NT2/D1 (cell line): ENCODE measurements at regions not wholly inside any gene's neighbourhood (a gene's known extent, or its start where the extent isn't known, plus 50 kb on each side); places are given as distances from the start of the nearest gene placed in this dataset.

Source experiments
- DNase-seq: peaks from one replicate; pipeline ENCODE4 v3.0.0-alpha.2; 2011; ENCODE audit warnings: low read depth, low spot score
- H3K27me3 ChIP-seq: 2 replicates; pipeline ENCODE4 v1.6.0; 2011; ENCODE audit warnings: mild to moderate bottlenecking; ENCODE audit not compliant: insufficient read length, insufficient read depth
- H3K36me3 ChIP-seq: 2 replicates; pipeline ENCODE4 v1.6.1; 2011; ENCODE audit warnings: mild to moderate bottlenecking, low read length, mixed read lengths; ENCODE audit not compliant: insufficient read depth, insufficient read length
- H3K4me1 ChIP-seq: 2 replicates; pipeline ENCODE4 v1.5.1; 2011; ENCODE audit not compliant: insufficient read depth, insufficient read length
- H3K4me3 ChIP-seq: 2 replicates; pipeline ENCODE4 v1.5.1; 2011; ENCODE audit warnings: low read depth; ENCODE audit not compliant: insufficient read length
- H3K9ac ChIP-seq: 2 replicates; pipeline ENCODE4 v1.6.0; 2011; ENCODE audit warnings: low read depth; ENCODE audit not compliant: insufficient read length
- H3K9me3 ChIP-seq: 2 replicates; pipeline ENCODE4 v1.5.1; 2011; ENCODE audit warnings: mild to moderate bottlenecking, low read length; ENCODE audit not compliant: insufficient read depth
- SUZ12 ChIP-seq: IDR thresholded peaks from 2 replicates; pipeline ENCODE4 v1.6.1; 2011; ENCODE audit not compliant: insufficient read length, insufficient read depth; ENCODE audit errors: extremely low read depth
- YY1 ChIP-seq: IDR thresholded peaks from 2 replicates; pipeline ENCODE4 v1.6.1; 2011; ENCODE audit not compliant: insufficient read length, insufficient read depth
- ZNF274 ChIP-seq: IDR thresholded peaks from 2 replicates; pipeline ENCODE4 v1.6.1; 2011; ENCODE audit warnings: mild to moderate bottlenecking, low read depth, low read length

DNA sequence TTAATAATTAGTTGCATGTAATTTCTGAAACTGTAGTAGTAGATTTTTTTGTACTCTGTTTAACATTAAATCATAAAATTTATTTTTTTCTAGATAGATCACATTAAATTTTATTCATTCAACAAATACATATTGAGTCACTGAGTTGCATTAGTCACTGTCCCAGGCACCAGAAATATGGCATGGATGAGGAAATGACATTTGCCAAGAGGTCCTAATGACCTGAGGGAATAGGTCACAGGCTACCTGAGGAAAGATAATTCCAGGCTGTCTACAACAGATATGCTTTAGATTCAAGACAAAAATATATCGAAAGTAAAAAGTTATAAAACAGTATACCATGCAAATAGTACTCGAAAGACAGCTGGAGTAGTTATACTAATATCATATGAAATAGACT lies 852.4 kb upstream of the ACVR2A start:
- Histone ChIP-seq H3K9ac (no peak overlapping the region), H3K4me1 (no peaks in the 10 kb centered on the region)
- DNase-seq, result no peak

DNA sequence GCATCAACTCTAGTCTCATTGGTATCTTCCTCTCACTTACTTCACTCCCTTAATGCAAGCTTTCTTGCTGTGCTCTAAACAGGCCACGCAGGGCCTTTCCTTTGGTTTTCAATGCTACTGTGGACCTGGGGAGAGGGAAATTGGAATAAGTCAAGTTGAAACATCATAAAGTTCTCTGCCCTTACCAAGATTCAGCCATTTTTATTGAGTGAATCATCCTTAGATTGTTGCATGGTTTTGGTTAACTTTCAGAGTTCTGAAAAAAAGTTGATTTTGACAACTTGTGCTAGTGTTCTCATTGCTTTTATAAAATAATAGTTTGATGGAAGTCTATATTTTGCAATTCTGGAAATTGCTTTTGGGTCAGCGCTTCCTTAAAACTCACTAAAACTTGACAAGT lies 852.8 kb upstream of the ACVR2A start:
- Histone ChIP-seq H3K4me3 (no peak overlapping the region), H3K4me1 (no peaks in the 10 kb centered on the region), H3K36me3 (no peaks in the 10 kb centered on the region), H3K9me3 (no peaks in the 10 kb centered on the region), H3K27me3 (no peaks in the 10 kb centered on the region), H3K9ac (no peak overlapping the region)
- TF ChIP-seq SUZ12 (no peak), YY1 (no peak), ZNF274 (no peak)
- no peak for DNase-seq

More for the DNA sequence above, 852.4 kb upstream of the ACVR2A start:
- TF ChIP-seq ZNF274 (no peak), SUZ12 (no peak), YY1 (no peak)
- Histone ChIP-seq H3K27me3 (no peaks in the 10 kb centered on the region), H3K9me3 (no peaks in the 10 kb centered on the region), H3K36me3 (no peaks in the 10 kb centered on the region), H3K4me3 (no peak overlapping the region)

DNA sequence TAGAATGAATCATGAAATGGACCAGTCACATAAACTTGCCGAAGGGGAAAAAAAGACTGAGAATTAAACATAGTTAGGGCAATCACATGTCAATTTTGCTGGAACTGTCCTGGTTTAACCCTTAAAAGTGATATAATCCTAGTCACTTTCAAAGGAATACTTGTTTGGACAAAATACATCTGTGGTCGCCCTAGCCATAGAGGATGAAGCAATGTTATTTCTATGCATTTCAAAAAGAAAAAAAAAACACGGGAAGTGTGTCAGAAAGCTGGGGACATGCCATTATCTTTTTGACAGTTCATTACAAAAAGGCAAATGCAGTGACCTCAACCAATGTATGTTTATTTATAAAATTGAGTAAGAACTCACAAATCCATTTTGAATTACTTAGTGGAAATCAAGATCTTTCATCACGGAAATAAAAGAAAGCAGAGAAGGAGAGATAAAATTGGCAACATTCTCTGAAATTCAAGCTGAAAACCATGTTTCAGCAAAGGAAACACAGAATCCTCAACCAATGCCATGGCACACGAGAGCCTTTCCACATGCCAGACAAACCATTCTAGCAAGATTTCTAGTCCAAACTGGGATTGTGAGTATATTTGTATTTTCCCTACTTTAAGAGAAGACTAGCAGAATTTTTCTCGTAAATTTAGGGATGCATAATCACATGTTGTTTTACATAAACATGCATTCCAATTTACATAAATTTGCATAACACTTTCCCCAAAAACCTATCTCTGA lies 854.3 kb upstream of the ACVR2A start:
- no peak for TF ChIP-seq YY1
- no peak for TF ChIP-seq ZNF274
- TF ChIP-seq SUZ12, result no peak
- H3K9ac ChIP-seq, result no peak overlapping the region
- H3K27me3 ChIP-seq, result no peaks in the 10 kb centered on the region
- no peaks in the 10 kb centered on the region for H3K4me1 ChIP-seq
- H3K4me3 ChIP-seq, result no peak overlapping the region
- H3K9me3 ChIP-seq, result no peaks in the 10 kb centered on the region
- DNase-seq, result no peak
- no peaks in the 10 kb centered on the region for H3K36me3 ChIP-seq

DNA sequence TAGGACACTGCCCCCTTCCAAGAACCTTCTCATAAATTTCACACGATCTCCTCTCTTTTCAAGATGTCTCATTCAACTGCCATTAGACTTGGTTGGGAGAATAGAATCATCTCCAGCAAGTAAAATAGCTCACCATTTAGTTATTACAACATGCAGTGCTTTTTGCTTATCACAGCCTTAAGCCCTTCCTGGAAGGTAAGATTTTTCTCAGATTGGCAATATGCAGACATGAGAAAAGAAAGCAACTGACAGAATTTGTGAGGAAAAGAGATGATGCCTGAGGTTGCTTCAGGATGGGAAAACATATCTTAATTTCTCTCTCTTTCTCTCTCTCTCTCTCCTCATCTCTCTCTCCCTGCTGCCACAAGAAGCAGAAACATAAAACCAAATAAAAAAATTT lies 855.1 kb upstream of the ACVR2A start:
- no peak for DNase-seq
- Histone ChIP-seq H3K36me3 (no peaks in the 10 kb centered on the region), H3K9me3 (no peaks in the 10 kb centered on the region), H3K4me1 (no peaks in the 10 kb centered on the region), H3K4me3 (no peak overlapping the region), H3K27me3 (no peaks in the 10 kb centered on the region), H3K9ac (no peak overlapping the region)
- TF ChIP-seq ZNF274, result no peak

DNA sequence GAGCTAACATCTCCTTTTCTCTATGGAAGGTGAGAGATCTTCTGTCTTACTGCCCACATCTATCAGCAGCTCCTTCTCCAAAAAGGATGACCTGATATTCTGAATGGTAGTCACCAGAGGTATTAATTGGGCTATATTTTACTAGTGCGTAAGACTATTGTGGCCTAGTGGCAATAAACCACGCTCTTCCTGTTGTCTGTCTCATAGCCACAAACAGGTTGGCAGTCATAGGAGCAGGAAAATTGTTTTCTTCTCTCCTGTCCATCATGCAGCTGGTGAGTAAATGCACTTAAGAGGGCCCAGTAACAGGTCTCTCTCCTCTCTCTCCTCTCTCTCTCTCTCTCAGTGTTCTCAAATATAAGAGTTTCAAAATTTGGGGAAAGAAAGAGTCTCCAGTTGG lies 856.8 kb upstream of the ACVR2A start:
- no peaks in the 10 kb centered on the region for H3K4me1 ChIP-seq
- DNase-seq, result no peak

DNA sequence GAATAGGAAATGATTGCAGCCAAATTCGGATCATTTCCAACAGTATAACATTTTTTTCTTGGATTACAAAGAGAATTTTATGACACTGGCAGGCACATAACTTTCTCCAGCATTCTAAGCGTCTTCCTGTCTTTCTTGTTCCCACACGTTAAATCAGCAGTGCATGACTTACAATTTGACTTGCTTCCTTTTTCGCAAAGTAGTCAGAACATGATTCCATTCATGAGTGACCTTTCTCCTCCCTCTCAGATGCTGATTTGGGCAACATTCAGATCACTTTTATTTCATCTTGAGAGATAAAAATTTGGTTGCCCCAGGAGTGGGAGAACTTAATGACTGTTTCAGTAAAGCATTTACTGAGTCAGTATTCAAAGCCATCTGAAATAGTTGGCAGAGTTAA lies 858.7 kb upstream of the ACVR2A start:
- H3K4me1 ChIP-seq, result no peaks in the 10 kb centered on the region
- H3K36me3 ChIP-seq, result no peaks in the 10 kb centered on the region
- no peaks in the 10 kb centered on the region for H3K9me3 ChIP-seq
- no peak overlapping the region for H3K9ac ChIP-seq
- H3K4me3 ChIP-seq, result no peak overlapping the region
- TF ChIP-seq YY1 (no peak), ZNF274 (no peak), SUZ12 (no peak)
- no peaks in the 10 kb centered on the region for H3K27me3 ChIP-seq
- no peak for DNase-seq

More for the DNA sequence above, 856.8 kb upstream of the ACVR2A start:
- TF ChIP-seq ZNF274 (no peak), SUZ12 (no peak), YY1 (no peak)
- Histone ChIP-seq H3K36me3 (no peaks in the 10 kb centered on the region), H3K9ac (no peak overlapping the region), H3K27me3 (no peaks in the 10 kb centered on the region), H3K9me3 (no peaks in the 10 kb centered on the region), H3K4me3 (no peak overlapping the region)

DNA sequence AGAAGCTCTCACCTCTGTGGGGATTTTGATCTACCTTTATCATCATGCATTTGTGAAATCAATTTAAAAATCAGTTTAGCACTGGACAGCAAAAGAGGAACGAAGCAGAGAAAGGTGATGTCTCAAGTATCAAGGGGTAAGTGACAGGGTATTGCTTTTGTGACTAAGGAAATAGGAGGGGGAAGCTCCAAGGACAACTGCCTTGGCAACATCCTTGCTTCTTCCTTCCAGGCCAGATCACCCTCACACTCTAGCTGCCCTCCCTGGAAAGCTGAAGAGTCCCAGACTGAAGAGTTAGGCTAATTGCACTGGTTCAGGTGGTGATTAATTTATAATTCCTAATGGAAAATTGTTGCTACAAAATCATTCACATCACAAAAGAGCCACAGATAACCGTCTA lies 859.1 kb upstream of the ACVR2A start:
- DNase-seq, result no peak
- TF ChIP-seq SUZ12 (no peak), ZNF274 (no peak), YY1 (no peak)
- Histone ChIP-seq H3K4me3 (no peak overlapping the region), H3K4me1 (no peaks in the 10 kb centered on the region), H3K9ac (no peak overlapping the region), H3K9me3 (no peaks in the 10 kb centered on the region), H3K27me3 (no peaks in the 10 kb centered on the region), H3K36me3 (no peaks in the 10 kb centered on the region)
